ENCODE measurements at regions not wholly inside any gene's neighbourhood (a gene's known extent, or its start where the extent isn't known, plus 50 kb on each side); places are given as distances from the start of the nearest gene placed in this dataset.
A peak's percentile ranks its signal among the peaks of the same experiment; 100 is the strongest.

- no TSS peak for BruUV-seq (replicated peaks)
- H3K9ac ChIP-seq (ENCODE audit: low read length): no peak overlapping the region
- intact Hi-C loops (cut with micrococcal nuclease): no loop called here
- peaks cover 4% of the 10 kb centered on the region for H3F3A ChIP-seq (ENCODE audit: low read length, unreplicated experiment)
- POLR2A ChIA-PET (ENCODE audit: unreplicated experiment): no interaction called here
- no peaks in the 10 kb centered on the region for H3K27me3 ChIP-seq (ENCODE audit: low read length)
- peak overlapping the region; percentile 27; the same call in 1 of the 2 replicates for H3K4me3 ChIP-seq (ENCODE audit: low read length)
- no peaks in the 10 kb centered on the region for H4K20me1 ChIP-seq (ENCODE audit: low read length)
- no peaks in the 10 kb centered on the region for H3K79me2 ChIP-seq (ENCODE audit: low read length)
- H3K9me2 ChIP-seq (replicated peaks; ENCODE audit: low read length): no peaks in the 10 kb centered on the region
- TF ChIP-seq EZH2 (IDR thresholded peaks at IDR 0.05; ENCODE audit: low read length, unreplicated experiment) (no peak), EZH2phosphoT487 (IDR thresholded peaks at IDR 0.05; ENCODE audit: borderline replicate concordance, low read length) (no peak), CTCF (conservative IDR thresholded peaks at IDR 0.05; ENCODE audit: low read depth, low read length) (no peak)
- no peaks in the 10 kb centered on the region for H3K9me3 ChIP-seq (ENCODE audit: low read length)
- H3K27ac ChIP-seq (ENCODE audit: low read length): peak overlapping the region; percentile 80
- H3K4me2 ChIP-seq (ENCODE audit: low read length): peak overlapping the region; percentile 68
- CTCF ChIA-PET: interaction anchor here (0.7 kb wide), 1 partner anchor 287 kb away, joined by 3 read pairs; no protein-coding TSS in a partner anchor
- DNase-seq (peak; percentile 88), ATAC-seq (peak; percentile 77)
- peak overlapping the region; percentile 16; the same call in 1 of the 2 replicates for H2AFZ ChIP-seq (ENCODE audit: low read length)
- peaks cover 31% of the 10 kb centered on the region for H3K4me1 ChIP-seq (ENCODE audit: insufficient read depth, low read length)
- H3K36me3 ChIP-seq (ENCODE audit: low read depth, low read length): no peaks in the 10 kb centered on the region
Measured at GRCh38 chr7:26083113-26083512, 68.9 kb upstream of the NFE2L3 start.

- Histone ChIP-seq H2AFZ (ENCODE audit: low read length) (no peak overlapping the region), H3K4me3 (ENCODE audit: low read length) (no peak overlapping the region), H3F3A (ENCODE audit: low read length, unreplicated experiment) (peaks cover 4% of the 10 kb centered on the region), H3K27me3 (ENCODE audit: low read length) (no peaks in the 10 kb centered on the region), H3K79me2 (ENCODE audit: low read length) (no peaks in the 10 kb centered on the region), H3K9ac (ENCODE audit: low read length) (no peak overlapping the region), H3K4me1 (ENCODE audit: insufficient read depth, low read length) (peaks cover 26% of the 10 kb centered on the region), H3K4me2 (ENCODE audit: low read length) (no peak overlapping the region), H3K36me3 (ENCODE audit: low read depth, low read length) (no peaks in the 10 kb centered on the region), H3K27ac (ENCODE audit: low read length) (no peak overlapping the region), H3K9me2 (replicated peaks; ENCODE audit: low read length) (no peaks in the 10 kb centered on the region), H3K9me3 (ENCODE audit: low read length) (no peaks in the 10 kb centered on the region), H4K20me1 (ENCODE audit: low read length) (no peaks in the 10 kb centered on the region)
- ChIA-PET CTCF (no interaction called here), POLR2A (ENCODE audit: unreplicated experiment) (no interaction called here)
- DNase-seq (no peak), ATAC-seq (no peak)
- no TSS peak for BruUV-seq (replicated peaks)
- intact Hi-C loops (cut with micrococcal nuclease): no loop called here
- TF ChIP-seq EZH2phosphoT487 (IDR thresholded peaks at IDR 0.05; ENCODE audit: borderline replicate concordance, low read length) (no peak), CTCF (conservative IDR thresholded peaks at IDR 0.05; ENCODE audit: low read depth, low read length) (no peak), EZH2 (IDR thresholded peaks at IDR 0.05; ENCODE audit: low read length, unreplicated experiment) (no peak)
Measured at GRCh38 chr7:26084418-26084817, 67.6 kb upstream of the NFE2L3 start.

- Histone ChIP-seq H3K27ac (ENCODE audit: low read length) (no peak overlapping the region), H3K79me2 (ENCODE audit: low read length) (no peaks in the 10 kb centered on the region), H3K4me1 (ENCODE audit: insufficient read depth, low read length) (peaks cover 26% of the 10 kb centered on the region), H3K27me3 (ENCODE audit: low read length) (no peaks in the 10 kb centered on the region), H4K20me1 (ENCODE audit: low read length) (no peaks in the 10 kb centered on the region), H3K4me3 (ENCODE audit: low read length) (no peak overlapping the region), H3K4me2 (ENCODE audit: low read length) (no peak overlapping the region), H3K9me3 (ENCODE audit: low read length) (no peaks in the 10 kb centered on the region), H3K36me3 (ENCODE audit: low read depth, low read length) (no peaks in the 10 kb centered on the region), H2AFZ (ENCODE audit: low read length) (no peak overlapping the region), H3K9ac (ENCODE audit: low read length) (no peak overlapping the region), H3F3A (ENCODE audit: low read length, unreplicated experiment) (peaks cover 4% of the 10 kb centered on the region), H3K9me2 (replicated peaks; ENCODE audit: low read length) (no peaks in the 10 kb centered on the region)
- TF ChIP-seq EZH2phosphoT487 (IDR thresholded peaks at IDR 0.05; ENCODE audit: borderline replicate concordance, low read length) (no peak), EZH2 (IDR thresholded peaks at IDR 0.05; ENCODE audit: low read length, unreplicated experiment) (no peak)
- ChIA-PET POLR2A (ENCODE audit: unreplicated experiment) (interaction anchor here (0.5 kb wide), 1 partner anchor 614 kb away, joined by 5 read pairs; no protein-coding TSS in a partner anchor), CTCF (no interaction called here)
- ATAC-seq (no peak), DNase-seq (no peak)
- BruUV-seq (replicated peaks): no TSS peak
- intact Hi-C loops (cut with micrococcal nuclease): no loop called here
Measured at GRCh38 chr7:26085771-26086170, 66.2 kb upstream of the NFE2L3 start.

Measured in PC-3 (cell line).